Smooth muscle cell (in vitro differentiated cells): ENCODE measurements at regions not wholly inside any gene's neighbourhood (a gene's known extent, or its start where the extent isn't known, plus 50 kb on each side); places are given as distances from the start of the nearest gene placed in this dataset.
"Not testable (repeated sequence)": the region's sequence is repeated elsewhere in the genome, so short reads cannot be mapped to it uniquely, and the experiment has no call there.

Source experiments
- DNase-seq: peaks from one replicate; lab custom pipeline; 2025; ENCODE audit not compliant: unreplicated experiment; lab: John Stamatoyannopoulos, UW
- H2AFZ ChIP-seq: fragments of 200-600 bp; sonication (generic); 2 replicates; pipeline ENCODE4 v1.6.0; 2016; ENCODE audit warnings: antibody characterized with exemption, low read depth, mild to moderate bottlenecking
- H3F3A ChIP-seq: fragments of 200-600 bp; sonication (generic); 2 replicates; pipeline ENCODE4 v1.6.0; 2017; ENCODE audit warnings: antibody characterized with exemption, low read depth
- H3K27ac ChIP-seq: fragments of 200-600 bp; sonication (generic); 2 replicates; pipeline ENCODE4 v1.5.1; 2016; ENCODE audit warnings: low read depth, mild to moderate bottlenecking
- H3K27me3 ChIP-seq: fragments of 200-600 bp; sonication (generic); 2 replicates; pipeline ENCODE4 v1.6.1; 2016; ENCODE audit warnings: low read depth, mild to moderate bottlenecking
- H3K36me3 ChIP-seq: fragments of 200-600 bp; sonication (generic); 2 replicates; pipeline ENCODE4 v1.5.1; 2016; ENCODE audit warnings: low read depth
- H3K4me1 ChIP-seq: fragments of 200-600 bp; sonication (generic); 2 replicates; pipeline ENCODE4 v1.5.1; 2016; ENCODE audit warnings: low read depth
- H3K4me2 ChIP-seq: fragments of 200-600 bp; sonication (generic); 2 replicates; pipeline ENCODE4 v1.6.0; 2016; ENCODE audit warnings: mild to moderate bottlenecking
- H3K4me3 ChIP-seq: fragments of 200-600 bp; sonication (generic); 2 replicates; pipeline ENCODE4 v1.5.1; 2016; ENCODE audit warnings: mild to moderate bottlenecking
- H3K79me2 ChIP-seq: fragments of 200-600 bp; sonication (generic); 2 replicates; pipeline ENCODE4 v1.6.0; 2016; ENCODE audit warnings: low read depth, mild to moderate bottlenecking
- H3K9ac ChIP-seq: fragments of 200-600 bp; sonication (generic); 2 replicates; pipeline ENCODE4 v1.6.0; 2016; ENCODE audit warnings: low read depth
- H3K9me3 ChIP-seq: fragments of 200-600 bp; sonication (generic); replicated peaks from 2 replicates; pipeline ENCODE4 v1.5.1; 2016; ENCODE audit warnings: low read depth
- H4K20me1 ChIP-seq: fragments of 200-600 bp; sonication (generic); 2 replicates; pipeline ENCODE4 v1.6.0; 2016; ENCODE audit warnings: low read depth
- WGBS: methylation state at CpG from one replicate; pipeline ENCODE4 v1.1.7; 2016; ENCODE audit warnings: low lambda C conversion rate; 5-methylcytosine and 5-hydroxymethylcytosine counted together
- TF ChIP-seq, protein P1 (sequence below): fragments of 200-600 bp; sonication (generic); IDR thresholded peaks from 2 replicates; pipeline ENCODE4 v1.5.1; 2017; ENCODE audit warnings: borderline replicate concordance, mild to moderate bottlenecking, antibody characterized with exemption; ENCODE audit not compliant: insufficient read depth, poor library complexity, severe bottlenecking

- not testable (repeated sequence) for H3K9me3 ChIP-seq, H3K36me3 ChIP-seq, H3K79me2 ChIP-seq, H3K4me1 ChIP-seq, H3K27ac ChIP-seq, H3K4me2 ChIP-seq, H3F3A ChIP-seq, H2AFZ ChIP-seq, H4K20me1 ChIP-seq, H3K4me3 ChIP-seq, H3K27me3 ChIP-seq, H3K9ac ChIP-seq
- peak; percentile 56 for DNase-seq
- TF ChIP-seq, protein P1, sequence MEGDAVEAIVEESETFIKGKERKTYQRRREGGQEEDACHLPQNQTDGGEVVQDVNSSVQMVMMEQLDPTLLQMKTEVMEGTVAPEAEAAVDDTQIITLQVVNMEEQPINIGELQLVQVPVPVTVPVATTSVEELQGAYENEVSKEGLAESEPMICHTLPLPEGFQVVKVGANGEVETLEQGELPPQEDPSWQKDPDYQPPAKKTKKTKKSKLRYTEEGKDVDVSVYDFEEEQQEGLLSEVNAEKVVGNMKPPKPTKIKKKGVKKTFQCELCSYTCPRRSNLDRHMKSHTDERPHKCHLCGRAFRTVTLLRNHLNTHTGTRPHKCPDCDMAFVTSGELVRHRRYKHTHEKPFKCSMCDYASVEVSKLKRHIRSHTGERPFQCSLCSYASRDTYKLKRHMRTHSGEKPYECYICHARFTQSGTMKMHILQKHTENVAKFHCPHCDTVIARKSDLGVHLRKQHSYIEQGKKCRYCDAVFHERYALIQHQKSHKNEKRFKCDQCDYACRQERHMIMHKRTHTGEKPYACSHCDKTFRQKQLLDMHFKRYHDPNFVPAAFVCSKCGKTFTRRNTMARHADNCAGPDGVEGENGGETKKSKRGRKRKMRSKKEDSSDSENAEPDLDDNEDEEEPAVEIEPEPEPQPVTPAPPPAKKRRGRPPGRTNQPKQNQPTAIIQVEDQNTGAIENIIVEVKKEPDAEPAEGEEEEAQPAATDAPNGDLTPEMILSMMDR: peak; percentile 63
- WGBS: 15% methylated on average over 19 of the region's 19 CpGs
Measured at GRCh38 chr10:30726783-30727414, 97.3 kb upstream of the LYZL2 start.

GRCh38 chr10:30725661-30726060, 96.1 kb upstream of the LYZL2 start:
- 94% methylated on average over 10 of the region's 10 CpGs for WGBS
- H3K4me3 ChIP-seq: no peak overlapping the region
- H4K20me1 ChIP-seq: no peaks in the 10 kb centered on the region
- no peak overlapping the region for H3K9ac ChIP-seq
- peaks cover 6% of the 10 kb centered on the region for H3K4me1 ChIP-seq
- no peak overlapping the region for H3K27ac ChIP-seq
- H3K36me3 ChIP-seq: no peaks in the 10 kb centered on the region
- no peaks in the 10 kb centered on the region for H3F3A ChIP-seq
- no peaks in the 10 kb centered on the region for H3K9me3 ChIP-seq
- DNase-seq: no peak
- no peak overlapping the region for H2AFZ ChIP-seq
- no peaks in the 10 kb centered on the region for H3K79me2 ChIP-seq
- TF ChIP-seq, protein P1: no peak
- H3K27me3 ChIP-seq: no peaks in the 10 kb centered on the region
- H3K4me2 ChIP-seq: no peak overlapping the region

- H4K20me1 ChIP-seq: no peaks in the 10 kb centered on the region
- H3K27ac ChIP-seq: no peak overlapping the region
- 94% methylated on average over 9 of the region's 9 CpGs for WGBS
- no peaks in the 10 kb centered on the region for H3K36me3 ChIP-seq
- H3K4me2 ChIP-seq: no peak overlapping the region
- no peak overlapping the region for H2AFZ ChIP-seq
- no peak overlapping the region for H3K9ac ChIP-seq
- no peak for DNase-seq
- TF ChIP-seq, protein P1: no peak
- H3K79me2 ChIP-seq: no peaks in the 10 kb centered on the region
- H3K27me3 ChIP-seq: no peaks in the 10 kb centered on the region
- no peaks in the 10 kb centered on the region for H3F3A ChIP-seq
- no peak overlapping the region for H3K4me3 ChIP-seq
- peaks cover 6% of the 10 kb centered on the region for H3K4me1 ChIP-seq
- H3K9me3 ChIP-seq: no peaks in the 10 kb centered on the region
Measured at GRCh38 chr10:30724296-30724695, 94.7 kb upstream of the LYZL2 start.

DNA sequence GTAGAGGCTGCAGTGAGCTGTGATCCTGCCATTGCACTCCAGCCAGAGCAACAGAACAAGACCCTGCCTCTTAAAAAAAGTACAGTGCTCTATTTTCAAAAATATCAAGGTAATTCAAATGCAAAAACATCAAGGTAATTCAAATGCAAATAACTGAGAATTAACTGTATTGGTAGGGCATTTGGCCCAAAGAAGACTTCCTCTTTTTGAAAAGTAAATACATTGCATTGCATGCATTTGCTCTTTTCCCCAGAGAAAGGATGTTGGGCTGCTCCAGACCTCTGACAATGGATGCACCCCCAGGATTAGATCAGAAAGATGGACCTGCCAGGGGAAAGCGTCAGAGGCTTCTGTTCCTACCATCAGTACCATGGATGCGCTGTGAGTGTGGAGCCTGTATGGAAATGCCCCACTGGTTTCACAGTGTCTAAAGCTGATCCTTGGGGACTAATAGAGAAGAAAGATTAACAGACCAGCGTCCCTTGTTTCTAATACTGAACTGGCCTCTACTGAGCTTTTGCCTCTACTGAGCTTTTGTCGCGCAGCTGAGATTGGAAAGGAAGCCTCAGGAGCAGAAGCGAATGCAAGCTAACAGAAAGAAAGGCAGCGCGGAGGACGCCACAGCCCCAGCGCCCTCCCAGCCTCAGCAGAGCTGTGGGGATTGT, 93.5 kb upstream of the LYZL2 start:
- Histone ChIP-seq H2AFZ (no peak overlapping the region), H3K9ac (no peak overlapping the region), H3F3A (no peaks in the 10 kb centered on the region), H3K79me2 (no peaks in the 10 kb centered on the region), H3K27ac (no peak overlapping the region), H3K27me3 (no peaks in the 10 kb centered on the region), H3K4me2 (no peak overlapping the region), H3K4me1 (peaks cover 6% of the 10 kb centered on the region), H3K36me3 (no peaks in the 10 kb centered on the region), H3K9me3 (no peaks in the 10 kb centered on the region), H3K4me3 (no peak overlapping the region), H4K20me1 (no peaks in the 10 kb centered on the region)
- TF ChIP-seq, protein P1: no peak
- DNase-seq: no peak
- WGBS: 81% methylated on average over 10 of the region's 10 CpGs
